Nephron (organoid): ENCODE measurements at regions not wholly inside any gene's neighbourhood (a gene's known extent, or its start where the extent isn't known, plus 50 kb on each side); places are given as distances from the start of the nearest gene placed in this dataset.

Experiments
- H3K27ac Mint-ChIP-seq, 3 experiments: 2 replicates each; pipeline ENCODE4 v1.8.0; 2020; ENCODE audit warnings: mixed read lengths in 3 of 3, mild to moderate bottlenecking in 2 of 3, moderate library complexity in 1 of 3
- H3K27me3 Mint-ChIP-seq: 2 replicates; pipeline ENCODE4 v1.8.0; 2021; ENCODE audit warnings: low read depth, mild to moderate bottlenecking, moderate library complexity, mixed read lengths
- H3K36me3 Mint-ChIP-seq: 2 replicates; pipeline ENCODE4 v1.8.0; 2020; ENCODE audit warnings: low read depth, mixed read lengths
- H3K4me1 Mint-ChIP-seq: 2 replicates; pipeline ENCODE4 v1.8.0; 2020; ENCODE audit warnings: mixed read lengths
- H3K4me3 Mint-ChIP-seq, 3 experiments: 2 replicates each; pipeline ENCODE4 v1.8.0; 2020; ENCODE audit warnings: mild to moderate bottlenecking in 3 of 3, mixed read lengths in 3 of 3, moderate library complexity in 2 of 3
- H3K9me3 Mint-ChIP-seq: 2 replicates; pipeline ENCODE4 v1.8.0; 2020; ENCODE audit warnings: mixed read lengths
- TF ChIP-seq, protein P1 (sequence below), 3 experiments: fragments of 200-600 bp; sonication (generic); IDR thresholded peaks; one replicate each; pipeline ENCODE4 v1.5.0; 2021; ENCODE audit warnings: antibody characterized with exemption in 3 of 3; ENCODE audit not compliant: unreplicated experiment in 3 of 3

DNA sequence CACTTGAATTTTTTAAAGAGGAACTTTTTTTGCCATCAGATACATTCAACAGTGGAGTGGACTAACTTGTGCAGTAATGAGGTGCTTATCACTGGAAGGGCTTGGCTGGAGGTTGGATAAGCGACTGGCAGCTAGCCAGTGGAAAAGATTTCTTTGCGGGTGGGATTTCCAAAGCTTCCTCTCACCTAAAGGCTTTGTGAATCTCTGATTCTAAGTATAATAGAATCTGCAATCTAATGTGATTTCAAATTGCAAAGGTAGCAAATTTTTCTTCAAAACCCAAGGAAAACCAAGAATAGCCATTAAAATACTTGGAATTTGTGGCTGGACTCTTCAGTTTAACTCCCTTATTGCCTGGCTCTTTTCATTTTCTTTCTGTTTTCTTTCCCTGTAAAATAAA, 460.4 kb upstream of the MARCKS start:
- Mint-ChIP-seq H3K36me3 (no peaks in the 10 kb centered on the region), H3K9me3 (no peaks in the 10 kb centered on the region), H3K4me1 (peaks cover 39% of the 10 kb centered on the region), H3K27me3 (no peaks in the 10 kb centered on the region), H3K4me3 (no peak overlapping the region), H3K27ac (peak overlapping the region; percentile 48 to 87 (median 82))
- TF ChIP-seq, protein P1, sequence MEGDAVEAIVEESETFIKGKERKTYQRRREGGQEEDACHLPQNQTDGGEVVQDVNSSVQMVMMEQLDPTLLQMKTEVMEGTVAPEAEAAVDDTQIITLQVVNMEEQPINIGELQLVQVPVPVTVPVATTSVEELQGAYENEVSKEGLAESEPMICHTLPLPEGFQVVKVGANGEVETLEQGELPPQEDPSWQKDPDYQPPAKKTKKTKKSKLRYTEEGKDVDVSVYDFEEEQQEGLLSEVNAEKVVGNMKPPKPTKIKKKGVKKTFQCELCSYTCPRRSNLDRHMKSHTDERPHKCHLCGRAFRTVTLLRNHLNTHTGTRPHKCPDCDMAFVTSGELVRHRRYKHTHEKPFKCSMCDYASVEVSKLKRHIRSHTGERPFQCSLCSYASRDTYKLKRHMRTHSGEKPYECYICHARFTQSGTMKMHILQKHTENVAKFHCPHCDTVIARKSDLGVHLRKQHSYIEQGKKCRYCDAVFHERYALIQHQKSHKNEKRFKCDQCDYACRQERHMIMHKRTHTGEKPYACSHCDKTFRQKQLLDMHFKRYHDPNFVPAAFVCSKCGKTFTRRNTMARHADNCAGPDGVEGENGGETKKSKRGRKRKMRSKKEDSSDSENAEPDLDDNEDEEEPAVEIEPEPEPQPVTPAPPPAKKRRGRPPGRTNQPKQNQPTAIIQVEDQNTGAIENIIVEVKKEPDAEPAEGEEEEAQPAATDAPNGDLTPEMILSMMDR (IDR thresholded peaks at IDR 0.05; ENCODE audit: unreplicated experiment in 3 of 3) = no peak

DNA sequence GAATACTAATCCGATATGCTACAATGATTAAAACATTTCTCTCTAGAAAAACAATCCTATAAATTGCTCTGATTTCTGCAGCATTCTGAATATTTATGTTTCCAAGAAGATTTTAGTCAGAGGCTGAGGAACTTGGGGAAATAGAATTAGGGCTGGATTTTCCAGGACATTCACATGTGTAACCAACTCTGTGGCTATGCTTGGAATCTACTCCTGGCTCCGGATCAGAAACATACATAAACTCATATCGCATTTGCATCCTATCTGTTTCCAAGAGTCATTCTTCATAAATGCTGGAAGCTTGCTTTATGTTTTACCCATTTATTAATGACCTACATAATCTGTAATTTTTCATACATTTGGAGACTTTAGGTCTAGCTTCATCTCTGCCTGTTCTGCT, 459.9 kb upstream of the MARCKS start:
- TF ChIP-seq, protein P1 (IDR thresholded peaks at IDR 0.05; ENCODE audit: unreplicated experiment in 3 of 3) = no peak
- Mint-ChIP-seq H3K27me3 (no peaks in the 10 kb centered on the region), H3K4me1 (peaks cover 39% of the 10 kb centered on the region), H3K4me3 (no peak overlapping the region), H3K36me3 (no peaks in the 10 kb centered on the region), H3K9me3 (no peaks in the 10 kb centered on the region), H3K27ac (peak overlapping the region; percentile 29 to 87 (median 82))

DNA sequence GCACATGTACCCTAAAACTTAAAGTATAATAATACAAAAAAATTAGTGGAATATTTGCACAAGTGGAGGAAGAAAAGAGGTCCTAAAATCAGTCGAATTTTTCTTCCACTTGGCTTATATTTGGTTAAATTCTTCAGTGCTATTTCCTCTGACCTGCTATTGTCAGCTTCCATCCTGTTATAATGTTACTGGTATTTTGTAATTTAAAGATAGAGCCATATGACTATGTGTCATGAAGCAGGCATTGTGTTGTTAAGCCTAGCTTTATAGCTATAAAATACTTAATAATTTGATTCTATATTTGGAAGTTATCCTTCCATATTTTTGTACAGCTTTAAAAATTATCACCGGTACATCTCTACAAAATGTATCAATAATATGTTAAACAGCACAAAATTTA, 455.9 kb upstream of the MARCKS start:
- no peak overlapping the region for H3K27ac Mint-ChIP-seq

DNA sequence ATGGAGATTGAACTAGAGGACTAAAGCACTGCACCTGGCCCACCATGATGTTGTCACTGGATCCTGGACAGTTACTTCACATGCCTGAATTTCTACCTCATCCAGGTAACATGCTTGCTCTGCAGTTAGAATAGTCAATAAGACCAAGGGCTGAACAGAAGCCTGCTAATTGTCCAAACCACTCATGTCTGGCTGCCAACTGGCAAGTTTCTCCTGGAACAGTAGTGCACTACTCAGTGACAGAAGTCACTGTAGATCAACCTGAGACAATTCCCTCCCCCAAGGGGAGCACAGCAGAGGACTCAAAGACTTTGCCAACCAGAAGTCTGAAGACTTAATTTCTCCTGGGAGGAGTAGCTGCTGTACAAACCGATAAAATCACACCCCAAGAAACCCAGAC, 454.6 kb upstream of the MARCKS start:
- H3K36me3 Mint-ChIP-seq = no peaks in the 10 kb centered on the region

More for the DNA sequence above, 455.9 kb upstream of the MARCKS start:
- Mint-ChIP-seq H3K27me3 (no peaks in the 10 kb centered on the region), H3K36me3 (no peaks in the 10 kb centered on the region), H3K4me3 (no peak overlapping the region), H3K4me1 (peaks cover 48% of the 10 kb centered on the region), H3K9me3 (no peaks in the 10 kb centered on the region)
- TF ChIP-seq, protein P1 (IDR thresholded peaks at IDR 0.05; ENCODE audit: unreplicated experiment in 3 of 3) = no peak

DNA sequence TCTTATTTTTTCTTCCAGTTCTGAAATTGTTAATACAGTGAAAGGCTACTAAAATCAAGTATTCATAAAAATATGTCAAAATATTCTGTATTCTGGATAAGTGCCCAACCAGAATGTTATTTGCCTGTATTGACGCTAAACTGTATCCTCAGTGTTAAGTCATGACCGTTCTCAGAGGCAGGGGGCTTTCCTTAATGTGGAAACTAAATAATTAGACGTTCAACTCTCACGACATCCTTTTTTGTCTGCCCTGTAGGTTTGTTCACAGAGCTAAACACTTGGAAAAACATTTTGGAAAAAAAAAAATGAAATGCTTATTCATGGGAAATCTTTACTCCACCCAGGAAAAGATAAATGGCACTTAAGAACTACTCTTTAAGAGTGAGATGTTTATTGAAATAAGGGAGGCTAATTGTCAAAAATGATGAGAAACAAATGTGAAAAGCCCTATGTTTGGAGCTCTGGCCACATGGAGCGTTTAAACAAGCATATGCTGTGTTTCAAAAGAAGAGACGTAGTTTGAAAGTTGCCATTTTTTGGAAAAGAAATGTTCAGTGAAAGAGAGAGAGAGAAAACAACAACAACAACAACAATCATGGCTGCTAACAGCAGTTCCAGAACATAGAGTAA, 453.1 kb upstream of the MARCKS start:
- Mint-ChIP-seq H3K27me3 (no peaks in the 10 kb centered on the region), H3K4me3 (peak overlapping the region in 2 of 3 experiments; percentile 31 to 61), H3K4me1 (peaks cover 26% of the 10 kb centered on the region), H3K27ac (peak overlapping the region; percentile 85 to 98 (median 93)), H3K36me3 (no peaks in the 10 kb centered on the region), H3K9me3 (no peaks in the 10 kb centered on the region)
- TF ChIP-seq, protein P1 (IDR thresholded peaks at IDR 0.05; ENCODE audit: unreplicated experiment in 3 of 3) = no peak

More for the DNA sequence above, 454.6 kb upstream of the MARCKS start:
- TF ChIP-seq, protein P1 (IDR thresholded peaks at IDR 0.05; ENCODE audit: unreplicated experiment in 3 of 3) = no peak
- no peaks in the 10 kb centered on the region for H3K27me3 Mint-ChIP-seq
- peak overlapping the region in 2 of 3 experiments; percentile 43 to 59 for H3K27ac Mint-ChIP-seq
- no peak overlapping the region for H3K4me3 Mint-ChIP-seq
- H3K4me1 Mint-ChIP-seq = peaks cover 35% of the 10 kb centered on the region
- no peaks in the 10 kb centered on the region for H3K9me3 Mint-ChIP-seq
